K562 (cell line): ENCODE measurements at regions not wholly inside any gene's neighbourhood (a gene's known extent, or its start where the extent isn't known, plus 50 kb on each side); places are given as distances from the start of the nearest gene placed in this dataset.

Experiments used
- ADNP ChIP-seq: fragments of 200-800 bp; sonication (Bioruptor generic); IDR thresholded peaks from 2 replicates; pipeline ENCODE4 v1.6.1; 2016; ENCODE audit warnings: missing genetic modification characterization, missing compliant biosample characterization
- CHCHD3 ChIP-seq: fragments of 250-450 bp; sonication (Bioruptor Pico); IDR thresholded peaks from 2 replicates; pipeline ENCODE4 v2.1.2; 2022; ENCODE audit warnings: mild to moderate bottlenecking
- CTCF ChIP-seq, 3 experiments: IDR thresholded peaks in 2 of 3; conservative IDR thresholded peaks in 1 of 3; 2 replicates each; pipeline ENCODE4 v1.5.1; 2011 to 2012; ENCODE audit warnings: low read length in 3 of 3, mild to moderate bottlenecking in 3 of 3, control low read depth in 2 of 3, improper control_type of control experiment in 1 of 3, inconsistent platforms in 1 of 3, low read depth in 1 of 3, mixed read lengths in 1 of 3, moderate library complexity in 1 of 3; ENCODE audit not compliant: insufficient read depth in 2 of 3
- E2F1 ChIP-seq: sonication (generic); formaldehyde crosslinking; IDR thresholded peaks from 2 replicates; pipeline ENCODE4 v1.8.1; 2023; ENCODE audit warnings: mild to moderate bottlenecking, missing genetic modification reagents, moderate library complexity
- HMG20B ChIP-seq: fragments of 250-450 bp; sonication (Bioruptor Pico); IDR thresholded peaks from 2 replicates; pipeline ENCODE4 v1.5.0; 2021; ENCODE audit warnings: mild to moderate bottlenecking
- MEIS2 ChIP-seq: fragments of 450-650 bp; IDR thresholded peaks from 2 replicates; pipeline ENCODE4 v1.6.1; 2014; ENCODE audit warnings: mild to moderate bottlenecking; ENCODE audit not compliant: partially characterized antibody
- NFIC ChIP-seq: fragments of 450-650 bp; IDR thresholded peaks from 2 replicates; pipeline ENCODE4 v1.6.1; 2017; ENCODE audit warnings: mild to moderate bottlenecking, inconsistent platforms
- POLR2AphosphoS5 ChIP-seq: IDR thresholded peaks from 2 replicates; pipeline ENCODE4 v1.6.1; 2011; ENCODE audit warnings: mild to moderate bottlenecking, low read depth, low read length, moderate library complexity; ENCODE audit not compliant: control insufficient read depth, insufficient read depth
- RB1 ChIP-seq: fragments of 450-650 bp; IDR thresholded peaks from 2 replicates; pipeline ENCODE4 v1.6.1; 2017; ENCODE audit warnings: low read depth, mild to moderate bottlenecking
- REST ChIP-seq, 2 experiments: fragments of 450-650 bp; formaldehyde crosslinking in 1 of 2; IDR thresholded peaks; 2 replicates each; pipeline versions ENCODE4 v1.4.0 to v1.6.1; 2014 to 2020; ENCODE audit warnings: mild to moderate bottlenecking in 2 of 2, borderline replicate concordance in 1 of 2, low read depth in 1 of 2
- TFE3 ChIP-seq: fragments of 450-650 bp; formaldehyde crosslinking; IDR thresholded peaks from 2 replicates; pipeline ENCODE4 v1.4.0; 2020; ENCODE audit warnings: mild to moderate bottlenecking, mixed read lengths
- ZFX ChIP-seq: sonication (generic); formaldehyde crosslinking; IDR thresholded peaks from 2 replicates; pipeline ENCODE4 v1.8.0; 2022; ENCODE audit warnings: mild to moderate bottlenecking, missing genetic modification reagents, moderate library complexity
- ZNF511 ChIP-seq: sonication (generic); formaldehyde crosslinking; IDR thresholded peaks from 2 replicates; pipeline ENCODE4 v1.8.0; 2022; ENCODE audit warnings: mild to moderate bottlenecking, missing genetic modification reagents
- ZNF76 ChIP-seq: fragments of 250-450 bp; sonication (Bioruptor Pico); IDR thresholded peaks from 2 replicates; pipeline ENCODE4 v1.4.0; 2020; ENCODE audit warnings: mild to moderate bottlenecking, moderate library complexity, borderline replicate concordance

- TF ChIP-seq REST (IDR thresholded peaks at IDR 0.05; ENCODE audit: borderline replicate concordance): no peak
- no peak for TF ChIP-seq REST (CRISPR knock-in tag; IDR thresholded peaks at IDR 0.05; ENCODE audit: low read depth)
- TF ChIP-seq POLR2AphosphoS5: no peak
- no peak for TF ChIP-seq CTCF (IDR thresholded peaks at IDR 0.05 in 2 of 3, conservative IDR thresholded peaks at IDR 0.05 in 1 of 3; ENCODE audit: insufficient read depth in 2 of 3, low read depth in 1 of 3, low read length in 3 of 3)
- TF ChIP-seq ZNF76: no peak
- no peak for TF ChIP-seq CHCHD3 (CRISPR knock-in tag)
- TF ChIP-seq HMG20B (CRISPR knock-in tag): no peak
- no peak for TF ChIP-seq ZFX
- no peak for TF ChIP-seq NFIC
- TF ChIP-seq TFE3 (CRISPR knock-in tag): no peak
- TF ChIP-seq ZNF511 (CRISPR knock-in tag): no peak
- no peak for TF ChIP-seq RB1
- TF ChIP-seq ADNP (tag): no peak
- TF ChIP-seq MEIS2: no peak
- no peak for TF ChIP-seq E2F1 (CRISPR knock-in tag)
These were observed 57.1 kb upstream of the RWDD3 start for GRCh38 chr1:95176861-95177260.
